Smooth muscle cell of the brain vasculature (primary cell): ENCODE measurements at regions not wholly inside any gene's neighbourhood (a gene's known extent, or its start where the extent isn't known, plus 50 kb on each side); places are given as distances from the start of the nearest gene placed in this dataset.

Experiments used
- DNase-seq: peaks from one replicate; pipeline ENCODE4 v3.0.0-alpha.2; 2012; ENCODE audit warnings: low read depth, low spot score

DNA sequence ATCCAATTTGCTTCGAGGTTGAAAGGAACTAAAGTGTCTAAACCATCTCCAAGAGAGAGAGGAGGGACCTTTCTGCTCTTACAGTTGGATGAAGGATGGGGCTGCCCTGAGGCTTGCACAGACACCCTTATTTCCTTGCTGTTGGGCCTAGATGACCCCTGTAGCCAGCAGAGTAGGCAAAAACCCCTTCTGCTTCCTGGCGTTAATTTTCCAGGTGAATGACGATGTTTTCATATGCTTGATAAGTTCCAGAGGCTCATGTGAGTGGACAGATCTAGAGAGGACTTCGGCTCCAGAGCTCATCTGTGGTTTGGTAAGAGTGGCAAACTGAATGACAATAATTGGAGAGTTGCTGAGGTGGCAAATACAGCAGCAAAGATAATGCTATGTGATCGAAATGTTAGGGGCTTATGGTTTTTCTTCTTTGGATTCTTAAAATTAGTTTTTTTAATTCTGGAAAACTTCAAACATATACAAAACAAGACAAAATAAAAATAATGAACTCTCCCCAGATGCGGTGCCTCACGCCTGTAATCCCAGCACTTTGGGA is 98.6 kb upstream of the MAP4K3 start:
- DNase-seq, result no peak

DNA sequence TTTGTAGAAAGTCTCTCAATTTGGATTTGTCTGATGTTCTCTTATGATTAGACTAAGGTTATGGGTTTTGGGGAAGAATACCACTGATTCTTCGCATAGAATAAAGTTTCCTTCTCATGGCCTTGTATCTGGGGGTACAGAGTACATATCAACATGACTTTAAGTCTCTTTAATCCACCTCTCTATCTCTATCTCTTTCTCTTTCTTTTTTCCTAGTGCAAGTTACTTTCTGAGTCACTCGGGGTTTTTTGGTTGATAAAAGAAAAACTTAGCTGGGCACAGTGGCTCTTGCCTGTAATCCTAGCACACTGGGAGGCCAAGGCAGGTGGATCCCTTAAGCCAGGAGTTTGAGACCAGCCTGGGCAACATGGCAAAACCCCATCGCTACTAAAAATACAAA is 100.1 kb upstream of the MAP4K3 start:
- DNase-seq, result no peak

GRCh38 chr2:39538718-39539117 is 101.6 kb upstream of the MAP4K3 start:
- DNase-seq, result no peak

DNA sequence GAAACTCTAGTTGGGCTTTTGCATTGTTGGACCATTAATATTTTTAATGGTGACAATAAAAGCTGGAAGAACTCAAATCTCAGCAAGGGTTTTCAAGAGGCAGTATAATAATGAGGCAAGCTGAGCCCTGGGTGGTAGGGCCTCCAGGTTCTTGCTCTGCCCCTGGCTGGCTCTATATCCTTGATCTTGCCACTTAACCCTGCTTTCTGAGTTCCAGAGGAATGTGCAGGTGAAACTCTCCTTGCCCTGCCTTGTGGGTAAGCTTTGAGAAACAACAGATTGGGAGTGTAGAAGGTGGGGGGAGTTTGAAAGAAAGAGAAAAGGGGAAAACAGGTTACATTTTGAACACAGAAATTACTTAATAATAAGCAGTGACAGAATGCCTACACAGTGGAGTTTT is 103.3 kb upstream of the MAP4K3 start:
- DNase-seq, result no peak

DNA sequence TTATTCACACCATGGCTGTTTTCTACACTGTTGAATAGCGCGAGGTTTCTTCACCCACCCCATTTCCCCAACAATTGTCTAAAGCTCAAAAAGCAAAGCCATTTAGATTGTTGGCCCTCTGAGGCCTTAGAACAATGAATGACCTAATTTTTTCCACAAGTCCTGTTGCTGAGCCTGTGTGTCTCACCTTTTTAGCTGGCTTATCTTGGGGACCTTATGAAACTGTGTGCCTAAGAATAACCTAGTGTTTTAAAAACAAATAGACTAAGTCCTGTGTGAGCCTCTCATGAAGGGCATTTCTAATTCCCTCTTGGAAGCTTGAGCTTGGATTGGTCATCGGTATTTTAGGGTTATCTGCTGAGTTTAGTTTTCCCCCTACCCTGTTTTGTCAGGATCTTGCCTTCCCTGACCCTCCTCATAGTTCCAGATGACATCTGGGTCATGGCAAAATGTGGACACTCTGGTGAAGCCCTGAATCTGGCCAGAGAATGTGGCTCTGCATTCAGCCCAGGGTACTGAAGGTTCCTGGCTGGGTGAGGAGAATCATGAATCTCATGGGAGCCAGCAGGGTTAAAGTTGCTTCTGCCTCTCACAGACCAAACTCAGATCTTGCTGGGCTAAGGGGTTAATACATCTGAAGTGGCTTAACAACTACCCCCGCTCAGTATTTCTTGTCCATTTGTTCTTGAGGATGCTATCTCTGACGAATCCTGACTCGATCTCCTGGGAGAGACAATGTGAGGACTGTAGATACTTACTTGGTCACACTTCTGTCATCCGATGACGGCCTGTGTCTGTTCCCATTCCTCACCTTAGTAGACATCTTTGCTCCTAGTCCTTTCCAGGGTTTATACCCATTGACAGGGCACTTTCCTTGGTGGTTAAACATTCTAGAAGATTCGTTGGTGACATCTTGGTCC is 104.2 kb upstream of the MAP4K3 start:
- DNase-seq, result no peak

DNA sequence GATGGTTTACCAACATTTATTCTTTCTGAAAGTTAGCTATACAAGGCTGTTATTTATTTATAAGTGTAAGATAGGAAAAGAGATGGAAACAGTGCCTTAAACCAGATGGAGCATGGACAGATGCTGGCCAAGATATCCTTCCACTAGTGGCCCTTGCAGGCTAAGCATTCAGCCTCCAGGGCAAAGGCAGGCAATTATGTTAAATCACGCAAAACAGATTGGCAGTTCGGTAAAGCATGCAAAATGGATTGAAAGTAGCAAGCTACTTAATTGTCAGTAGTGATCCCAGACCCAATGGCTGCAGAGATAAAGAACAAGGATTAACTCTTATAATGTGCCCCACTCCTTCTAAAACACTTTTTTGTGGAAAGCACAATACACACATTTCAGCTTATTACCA is 105.4 kb upstream of the MAP4K3 start:
- no peak for DNase-seq

GRCh38 chr2:39545957-39546356 is 108.9 kb upstream of the MAP4K3 start:
- DNase-seq, result no peak

DNA sequence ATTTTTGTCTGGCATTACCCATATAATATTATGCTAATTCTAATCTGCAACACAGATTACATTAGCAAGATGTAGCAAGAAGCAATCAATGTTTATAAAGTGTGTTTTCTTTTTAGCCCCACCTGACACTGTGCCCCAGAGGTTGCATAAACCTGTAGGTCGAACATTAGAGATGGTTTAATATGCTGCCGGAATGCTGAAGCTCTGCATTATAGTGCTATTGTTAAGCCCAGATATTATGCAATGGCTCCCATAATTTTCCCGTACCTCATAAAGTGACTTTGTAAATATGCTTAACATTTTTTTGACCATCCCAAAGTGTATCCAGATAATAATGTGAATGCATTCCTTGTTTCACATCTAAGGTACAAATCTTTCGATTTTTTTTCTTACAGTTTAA is 109.3 kb upstream of the MAP4K3 start:
- no peak for DNase-seq

DNA sequence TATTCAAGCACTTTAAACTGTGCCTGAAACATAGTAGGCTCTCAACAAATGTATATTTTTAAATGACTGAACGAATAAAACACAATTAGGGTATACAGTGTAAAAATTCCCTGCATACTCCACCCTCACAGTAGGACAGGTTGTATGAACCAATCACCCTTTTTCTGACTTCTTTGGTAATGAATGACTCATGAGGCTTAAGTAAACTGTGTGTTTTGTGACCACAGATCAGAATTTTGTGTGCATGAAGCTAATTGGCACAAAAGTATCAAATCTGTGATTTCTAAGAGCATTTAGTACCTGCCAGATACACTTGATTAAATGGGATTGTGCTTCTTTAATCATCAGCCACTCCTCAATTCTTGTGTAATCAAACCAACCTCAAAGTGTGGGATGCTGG is 109.9 kb upstream of the MAP4K3 start:
- DNase-seq, result no peak

DNA sequence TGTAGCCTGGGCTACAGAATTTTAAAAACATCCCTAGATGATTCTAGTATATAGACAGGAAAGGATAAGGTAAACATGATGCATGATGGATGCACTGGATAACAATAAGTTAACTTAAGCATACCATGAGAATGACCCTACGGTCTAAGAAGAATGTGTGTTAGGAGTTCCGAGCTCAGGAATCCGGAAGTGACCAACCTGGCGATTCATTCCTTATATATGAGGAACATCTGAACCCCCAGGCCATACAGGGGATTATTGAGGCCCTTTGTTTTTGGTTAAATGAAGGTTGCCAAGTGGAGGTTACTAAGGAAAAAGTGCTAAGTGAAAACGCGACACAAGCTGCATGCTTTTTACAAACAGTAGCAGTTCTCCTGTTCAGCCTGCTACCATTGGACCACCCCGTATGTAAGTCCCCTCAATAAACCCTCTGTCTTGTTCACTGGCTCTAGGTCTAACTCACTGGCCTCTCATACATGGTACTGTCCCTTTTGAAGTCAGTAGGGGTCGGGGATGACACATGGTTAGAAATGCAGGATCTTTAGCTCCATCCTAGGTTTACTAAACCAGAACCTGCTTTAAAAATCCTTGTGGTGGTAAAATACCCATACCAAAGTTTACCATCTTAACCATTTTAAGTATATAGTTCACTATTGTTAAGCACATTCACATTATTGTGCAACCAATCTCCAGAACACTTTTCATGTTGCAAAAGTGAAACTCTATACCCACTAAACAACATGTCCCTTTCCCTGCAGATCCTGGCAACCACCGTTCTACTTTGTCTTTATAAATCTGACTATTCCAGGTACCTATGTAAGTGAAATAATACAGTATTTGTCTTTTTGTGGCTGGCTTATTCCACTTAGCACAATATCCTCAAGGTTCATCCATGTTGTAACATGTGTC is 111.0 kb upstream of the MAP4K3 start:
- DNase-seq, result no peak

- DNase-seq, result no peak
These were observed 111.9 kb upstream of the MAP4K3 start for GRCh38 chr2:39549000-39549399.

DNA sequence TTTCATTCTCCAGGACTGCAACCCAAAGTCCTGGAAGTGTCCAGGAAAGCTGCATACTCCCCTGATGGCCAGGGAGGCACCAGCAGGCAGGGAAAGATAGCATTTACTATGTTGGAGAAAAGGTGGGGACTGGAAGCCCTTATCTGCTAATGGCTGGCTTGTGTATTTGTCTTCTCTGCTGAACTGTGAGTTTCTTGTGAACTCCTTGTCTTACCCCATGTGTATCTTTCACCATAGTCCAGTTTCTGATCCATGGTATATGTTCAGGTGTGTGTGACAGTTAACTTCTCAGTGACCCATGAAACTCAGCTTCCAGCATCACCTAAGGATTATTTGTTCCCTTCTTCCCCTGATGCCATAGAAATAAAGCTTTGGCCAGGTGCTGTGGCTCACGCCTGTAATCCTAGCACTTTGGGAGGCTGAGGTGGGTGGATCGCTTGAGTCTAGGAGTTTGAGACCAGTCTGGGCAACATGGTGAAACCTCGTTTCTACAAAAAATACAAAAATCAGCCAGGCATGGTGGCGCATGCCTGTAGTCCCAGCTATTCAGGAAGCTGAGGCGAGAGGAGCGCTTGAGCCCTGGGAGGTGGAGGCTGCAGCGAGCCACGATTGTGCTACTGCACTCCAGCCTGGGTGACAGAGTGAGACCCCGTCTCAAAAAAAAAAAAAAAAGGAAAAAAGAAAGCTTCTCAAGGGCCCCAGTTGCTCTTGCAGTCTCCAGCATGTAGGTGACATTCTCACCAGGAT is 112.8 kb upstream of the MAP4K3 start:
- no peak for DNase-seq

DNA sequence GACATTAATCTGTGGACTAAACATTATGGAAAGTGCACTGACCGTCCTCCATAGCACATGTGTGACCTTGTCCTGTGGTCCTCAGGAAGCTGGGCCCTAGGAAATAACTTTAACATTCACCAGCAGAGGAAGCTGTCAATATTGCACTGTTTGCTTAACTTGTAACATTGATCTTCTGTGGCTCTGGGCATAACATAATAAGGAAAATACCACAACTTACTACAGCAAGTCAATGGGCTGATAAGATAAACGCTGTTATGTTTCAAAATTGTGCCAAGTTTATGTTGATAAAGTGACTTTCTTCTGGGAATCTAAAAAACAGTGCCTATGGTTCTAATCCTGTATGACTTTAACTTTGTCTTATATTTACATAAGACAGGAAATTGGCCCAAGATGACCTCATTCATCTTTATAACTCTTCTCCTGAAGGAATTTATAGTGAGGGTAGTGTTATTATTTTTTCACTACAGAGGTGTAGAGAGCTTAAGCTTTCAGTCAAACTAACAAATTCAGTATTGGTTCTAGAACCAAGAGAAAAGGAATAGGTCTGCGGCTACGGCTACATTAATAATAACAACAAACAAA is 113.7 kb upstream of the MAP4K3 start:
- no peak for DNase-seq

DNA sequence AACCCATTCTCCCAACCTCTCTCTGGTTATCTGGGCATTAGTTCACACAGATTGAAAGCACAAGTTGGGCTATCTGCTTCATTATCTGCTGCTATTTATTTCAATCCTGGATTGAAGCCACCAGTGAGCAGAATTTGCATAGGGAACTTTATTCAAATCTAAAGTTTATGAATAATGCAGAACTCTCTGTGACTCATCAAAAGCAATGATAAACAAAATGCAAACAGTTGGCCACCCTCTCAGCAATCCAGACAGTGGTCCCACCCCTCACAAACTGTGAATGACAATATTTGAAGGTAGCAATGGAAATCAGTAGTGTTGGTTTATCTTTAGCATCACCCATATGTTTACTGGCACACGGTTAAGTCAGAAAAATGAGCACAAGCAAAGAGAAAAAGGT is 106.8 kb upstream of the TMEM178A start:
- DNase-seq, result no peak

DNA sequence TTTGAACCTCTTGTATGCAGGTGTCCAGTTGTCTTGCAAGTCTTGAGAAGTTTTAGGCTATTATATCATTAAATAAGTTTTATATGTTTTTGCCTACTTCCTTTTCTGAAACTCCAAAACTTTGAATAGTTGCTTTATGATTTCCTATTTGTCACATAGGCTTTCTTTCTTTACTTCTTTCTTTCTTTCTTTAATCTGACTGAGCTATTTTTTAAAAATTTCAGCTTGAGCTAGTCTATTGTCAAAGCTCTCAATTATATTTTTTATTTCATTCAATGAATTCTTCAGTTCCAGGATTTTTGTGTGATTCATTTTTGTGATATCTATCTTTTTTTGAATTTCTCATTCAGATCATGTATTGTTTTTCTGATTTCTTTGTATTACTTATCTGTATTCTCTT is 102.1 kb upstream of the TMEM178A start:
- DNase-seq, result no peak

- no peak for DNase-seq
These were observed 98.2 kb upstream of the TMEM178A start for GRCh38 chr2:39567507-39567906.

DNA sequence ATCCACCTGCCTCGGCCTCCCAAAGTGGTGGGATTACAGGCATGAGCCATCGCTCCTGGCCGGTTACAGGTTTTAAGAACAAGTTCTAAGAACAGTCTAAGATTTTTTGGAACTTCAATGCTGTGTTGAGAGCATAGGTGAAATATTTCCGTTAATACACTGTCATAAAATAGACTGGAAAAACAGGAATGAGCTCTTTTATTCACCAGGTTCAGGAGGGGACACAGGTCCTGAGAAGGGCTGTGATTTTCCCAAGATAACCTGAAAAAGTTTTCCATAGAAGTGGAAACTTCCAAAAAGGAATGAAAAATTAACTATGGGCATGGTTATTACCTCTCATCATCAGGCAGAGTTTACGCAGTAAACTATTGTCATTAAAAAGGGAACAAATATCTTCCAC is 97.6 kb upstream of the TMEM178A start:
- no peak for DNase-seq

GRCh38 chr2:39568561-39569006 is 97.1 kb upstream of the TMEM178A start:
- DNase-seq, result peak; percentile 33

GRCh38 chr2:39570130-39570555 is 95.6 kb upstream of the TMEM178A start:
- no peak for DNase-seq

DNA sequence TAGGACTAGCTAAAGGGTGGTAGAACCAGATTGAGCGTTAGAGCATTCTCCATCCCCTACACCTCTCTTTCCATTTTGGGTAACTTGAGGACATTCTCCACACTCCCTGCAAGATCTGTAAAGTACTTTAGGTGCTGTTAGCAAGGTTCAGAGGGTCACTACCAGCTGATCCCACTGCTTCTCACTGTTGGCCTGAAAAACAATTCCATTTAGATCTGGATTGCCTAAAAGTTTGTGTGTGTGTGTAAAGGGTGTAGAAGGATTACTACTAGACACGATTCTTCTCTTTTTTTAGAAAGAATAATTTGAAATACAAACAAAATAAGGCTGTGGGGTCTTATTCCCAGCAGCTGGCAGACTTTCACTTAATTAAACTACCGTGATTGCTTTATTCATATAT is 95.1 kb upstream of the TMEM178A start:
- no peak for DNase-seq

- DNase-seq, result no peak
These were observed 94.5 kb upstream of the TMEM178A start for GRCh38 chr2:39571111-39571731.
